HEK293 (cell line): ENCODE measurements at regions not wholly inside any gene's neighbourhood (a gene's known extent, or its start where the extent isn't known, plus 50 kb on each side); places are given as distances from the start of the nearest gene placed in this dataset.

Source experiments
- BCL11A ChIP-seq: fragments of 450-650 bp; formaldehyde crosslinking; IDR thresholded peaks from 2 replicates; pipeline ENCODE4 v1.5.1; 2016; ENCODE audit warnings: low read depth, missing biosample characterization, missing genetic modification characterization
- CTCF ChIP-seq: fragments of 450-650 bp; formaldehyde crosslinking; IDR thresholded peaks from 2 replicates; pipeline ENCODE4 v1.5.1; 2016; ENCODE audit warnings: missing biosample characterization, missing genetic modification characterization
- GLI4 ChIP-seq: fragments of 450-650 bp; formaldehyde crosslinking; IDR thresholded peaks from 2 replicates; pipeline ENCODE4 v1.5.1; 2016; ENCODE audit warnings: missing biosample characterization, missing genetic modification characterization
- OSR2 ChIP-seq: fragments of 450-650 bp; formaldehyde crosslinking; IDR thresholded peaks from 2 replicates; pipeline ENCODE4 v1.5.1; 2016; ENCODE audit warnings: missing biosample characterization, missing genetic modification characterization
- SCRT2 ChIP-seq: fragments of 450-650 bp; formaldehyde crosslinking; IDR thresholded peaks from 2 replicates; pipeline ENCODE4 v1.5.1; 2016; ENCODE audit warnings: missing biosample characterization, missing genetic modification characterization
- SP2 ChIP-seq: fragments of 450-650 bp; formaldehyde crosslinking; IDR thresholded peaks from 2 replicates; pipeline ENCODE4 v1.5.1; 2016; ENCODE audit warnings: missing biosample characterization, missing genetic modification characterization
- TRIM28 ChIP-seq: IDR thresholded peaks from 2 replicates; pipeline ENCODE4 v1.6.1; 2011; ENCODE audit warnings: low read length, control low read depth, borderline replicate concordance
- ZBTB6 ChIP-seq: fragments of 450-650 bp; formaldehyde crosslinking; IDR thresholded peaks from 2 replicates; pipeline ENCODE4 v1.5.1; 2017; ENCODE audit warnings: missing biosample characterization, missing genetic modification characterization
- ZBTB8A ChIP-seq: fragments of 450-650 bp; formaldehyde crosslinking; IDR thresholded peaks from 2 replicates; pipeline ENCODE4 v1.5.1; 2016; ENCODE audit warnings: missing biosample characterization, missing genetic modification characterization
- ZNF404 ChIP-seq: fragments of 450-650 bp; formaldehyde crosslinking; IDR thresholded peaks from 2 replicates; pipeline ENCODE4 v1.5.1; 2017; ENCODE audit warnings: missing biosample characterization, missing genetic modification characterization
- ZNF530 ChIP-seq: fragments of 450-650 bp; formaldehyde crosslinking; IDR thresholded peaks from 2 replicates; pipeline ENCODE4 v1.5.1; 2016; ENCODE audit warnings: low read depth, missing biosample characterization, missing genetic modification characterization
- ZSCAN30 ChIP-seq: fragments of 450-650 bp; IDR thresholded peaks from 2 replicates; pipeline ENCODE4 v1.5.1; 2018; ENCODE audit warnings: missing biosample characterization, mild to moderate bottlenecking, missing genetic modification characterization, moderate library complexity
- TF ChIP-seq, protein P1 (sequence below): fragments of 450-650 bp; formaldehyde crosslinking; IDR thresholded peaks from 2 replicates; pipeline ENCODE4 v1.5.1; 2016; ENCODE audit warnings: missing biosample characterization, missing genetic modification characterization, low read depth
- TF ChIP-seq, protein P2 (sequence below): fragments of 450-650 bp; formaldehyde crosslinking; optimal IDR thresholded peaks from 2 replicates; pipeline ENCODE3; 2016; ENCODE audit warnings: missing biosample characterization, mild to moderate bottlenecking, missing genetic modification characterization

DNA sequence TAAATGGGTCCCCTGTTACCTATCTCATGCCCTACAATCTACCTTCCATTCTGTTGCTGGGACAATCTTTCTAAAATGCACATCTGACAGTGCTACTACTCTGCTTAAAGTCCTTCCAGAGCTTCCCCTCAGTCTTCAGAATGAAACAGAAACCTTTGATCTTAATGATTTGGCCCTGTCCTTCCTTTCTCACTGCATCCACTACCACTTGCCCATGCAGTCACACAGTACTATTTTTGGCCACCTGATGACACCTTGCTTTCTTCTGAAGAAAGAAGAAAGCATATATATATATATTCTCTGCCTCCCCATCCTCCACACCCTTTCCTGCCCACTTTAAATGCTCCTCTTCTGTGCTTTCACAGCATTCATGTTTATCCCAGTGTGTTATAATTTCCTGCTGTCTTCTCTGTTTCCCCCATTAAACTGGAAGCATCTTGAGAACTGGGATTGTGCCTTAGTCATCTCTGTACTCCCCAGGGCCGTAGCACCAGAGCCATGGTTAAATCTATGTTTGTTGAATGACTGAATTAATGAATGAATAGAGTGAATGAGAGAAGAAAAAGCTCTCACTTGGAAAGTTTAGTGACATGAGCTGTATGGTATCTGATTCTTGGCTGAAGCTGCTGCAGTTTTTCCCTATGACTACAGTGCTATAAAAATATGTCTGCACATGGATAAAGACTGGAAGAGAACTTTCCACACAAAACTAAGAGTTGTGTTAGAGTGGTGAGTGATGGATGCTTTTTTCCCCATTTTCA, 56.2 kb downstream of the RTL9 start:
- TF ChIP-seq CTCF (no peak), GLI4 (no peak), ZNF404 (tag by site-specific recombination) (no peak), ZNF530 (tag by site-specific recombination) (no peak), SP2 (no peak), SCRT2 (tag by site-specific recombination) (no peak), ZBTB6 (no peak), TRIM28 (no peak), OSR2 (tag by site-specific recombination) (no peak), BCL11A (tag by site-specific recombination) (no peak), ZBTB8A (tag by site-specific recombination) (no peak), ZSCAN30 (no peak)
- TF ChIP-seq, protein P1, sequence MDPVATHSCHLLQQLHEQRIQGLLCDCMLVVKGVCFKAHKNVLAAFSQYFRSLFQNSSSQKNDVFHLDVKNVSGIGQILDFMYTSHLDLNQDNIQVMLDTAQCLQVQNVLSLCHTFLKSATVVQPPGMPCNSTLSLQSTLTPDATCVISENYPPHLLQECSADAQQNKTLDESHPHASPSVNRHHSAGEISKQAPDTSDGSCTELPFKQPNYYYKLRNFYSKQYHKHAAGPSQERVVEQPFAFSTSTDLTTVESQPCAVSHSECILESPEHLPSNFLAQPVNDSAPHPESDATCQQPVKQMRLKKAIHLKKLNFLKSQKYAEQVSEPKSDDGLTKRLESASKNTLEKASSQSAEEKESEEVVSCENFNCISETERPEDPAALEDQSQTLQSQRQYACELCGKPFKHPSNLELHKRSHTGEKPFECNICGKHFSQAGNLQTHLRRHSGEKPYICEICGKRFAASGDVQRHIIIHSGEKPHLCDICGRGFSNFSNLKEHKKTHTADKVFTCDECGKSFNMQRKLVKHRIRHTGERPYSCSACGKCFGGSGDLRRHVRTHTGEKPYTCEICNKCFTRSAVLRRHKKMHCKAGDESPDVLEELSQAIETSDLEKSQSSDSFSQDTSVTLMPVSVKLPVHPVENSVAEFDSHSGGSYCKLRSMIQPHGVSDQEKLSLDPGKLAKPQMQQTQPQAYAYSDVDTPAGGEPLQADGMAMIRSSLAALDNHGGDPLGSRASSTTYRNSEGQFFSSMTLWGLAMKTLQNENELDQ (tag by site-specific recombination): no peak
- TF ChIP-seq, protein P2, sequence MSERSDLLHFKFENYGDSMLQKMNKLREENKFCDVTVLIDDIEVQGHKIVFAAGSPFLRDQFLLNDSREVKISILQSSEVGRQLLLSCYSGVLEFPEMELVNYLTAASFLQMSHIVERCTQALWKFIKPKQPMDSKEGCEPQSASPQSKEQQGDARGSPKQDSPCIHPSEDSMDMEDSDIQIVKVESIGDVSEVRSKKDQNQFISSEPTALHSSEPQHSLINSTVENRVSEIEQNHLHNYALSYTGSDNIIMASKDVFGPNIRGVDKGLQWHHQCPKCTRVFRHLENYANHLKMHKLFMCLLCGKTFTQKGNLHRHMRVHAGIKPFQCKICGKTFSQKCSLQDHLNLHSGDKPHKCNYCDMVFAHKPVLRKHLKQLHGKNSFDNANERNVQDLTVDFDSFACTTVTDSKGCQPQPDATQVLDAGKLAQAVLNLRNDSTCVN (tag by site-specific recombination): no peak
